ENCODE measurements at regions not wholly inside any gene's neighbourhood (a gene's known extent, or its start where the extent isn't known, plus 50 kb on each side); places are given as distances from the start of the nearest gene placed in this dataset.

DNA sequence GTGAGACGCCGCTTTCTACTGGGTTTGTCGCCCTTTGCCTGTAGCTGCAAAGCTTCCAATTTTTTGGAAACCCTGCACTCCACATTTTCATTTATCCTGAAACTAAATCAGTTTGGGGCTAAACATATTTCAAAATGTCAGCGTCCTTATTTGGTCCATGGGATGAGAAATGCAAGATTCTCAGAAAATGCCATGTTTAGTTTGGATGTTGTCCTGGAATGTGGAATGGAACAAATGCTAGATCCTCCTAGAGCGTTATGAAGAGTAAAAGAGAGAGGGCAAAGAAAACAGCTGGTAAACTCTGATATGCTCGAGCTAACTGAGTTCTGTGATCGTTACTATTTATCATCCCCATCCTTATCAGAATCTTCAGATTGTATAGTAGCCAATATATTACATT, 236.9 kb downstream of the KLF6 start:
- DNase-seq (ENCODE audit: low read depth in 1 of 2, low spot score in 1 of 2): no peak

DNA sequence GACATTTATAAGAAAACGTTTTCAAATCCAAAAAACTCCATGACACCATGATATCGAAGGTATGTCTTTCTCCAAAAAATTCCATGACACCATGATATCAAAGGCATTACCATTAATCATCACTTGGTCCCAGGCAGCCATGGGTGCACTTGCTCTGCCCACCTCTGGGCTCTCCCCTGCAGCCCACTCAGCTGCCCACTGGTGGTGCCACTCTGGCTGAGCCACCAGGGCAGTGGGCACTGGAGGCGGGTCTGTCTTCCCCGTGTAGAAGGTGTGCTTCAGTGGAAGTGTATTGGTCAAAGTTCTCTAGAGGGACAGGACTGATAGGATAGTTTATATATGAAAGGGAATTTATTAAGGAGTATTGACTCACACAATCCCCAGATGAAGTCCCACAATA, 240.4 kb downstream of the KLF6 start:
- DNase-seq (ENCODE audit: low read depth in 1 of 2, low spot score in 1 of 2): no peak

DNA sequence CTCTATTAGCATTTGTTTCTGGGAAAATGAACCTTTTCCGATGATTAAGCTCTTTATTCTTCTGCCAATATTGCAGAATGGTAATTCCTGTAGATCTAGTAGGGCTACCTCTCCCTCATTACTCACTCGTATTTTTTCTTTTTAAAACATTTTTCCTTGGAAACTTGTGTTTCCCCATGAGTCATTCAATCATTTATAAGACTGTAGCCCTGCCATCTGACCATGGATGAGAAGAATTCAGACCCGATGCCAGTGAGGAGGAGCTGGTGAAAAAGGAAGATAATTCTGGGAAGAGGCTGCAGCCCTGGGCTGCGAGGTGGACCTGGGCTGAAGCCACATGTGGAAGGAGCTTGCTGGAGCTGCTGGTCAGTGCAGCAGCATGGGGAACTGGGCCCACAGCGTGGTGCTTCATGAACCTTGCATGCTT, 242.8 kb downstream of the KLF6 start:
- DNase-seq (ENCODE audit: low read depth in 1 of 2, low spot score in 1 of 2): no peak

DNA sequence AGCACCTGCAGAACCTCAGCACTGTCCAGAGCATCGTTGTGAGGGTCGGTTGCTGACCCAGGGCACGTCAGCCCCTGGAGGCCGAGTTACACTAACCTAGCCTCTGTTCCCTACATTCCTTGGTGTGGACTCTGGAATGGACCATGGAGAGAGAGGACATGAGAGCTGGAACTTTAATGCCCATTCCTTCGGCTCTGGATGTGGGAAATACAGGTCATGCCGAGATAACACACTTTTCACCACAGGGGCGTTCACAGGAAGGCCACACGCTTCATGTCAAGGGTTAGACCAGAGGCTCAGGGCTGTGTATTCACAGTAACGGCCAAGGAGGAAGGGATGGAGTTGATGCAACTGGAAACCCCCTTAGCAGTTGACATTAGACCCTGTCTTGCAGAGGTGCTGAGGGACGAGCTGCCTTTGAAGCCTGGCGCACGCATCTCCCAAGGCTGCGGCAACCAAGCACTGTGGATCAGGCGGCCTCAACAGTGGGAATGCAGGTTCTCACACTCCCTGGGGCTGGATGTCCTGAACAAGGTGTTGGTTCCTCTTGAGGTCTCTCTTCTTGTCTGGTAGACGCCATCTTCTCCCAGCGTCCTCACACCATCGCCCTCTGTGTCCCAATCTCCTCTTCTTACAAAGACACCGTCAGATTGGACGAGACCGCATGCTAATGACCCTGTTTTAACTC, 245.2 kb downstream of the KLF6 start:
- DNase-seq (ENCODE audit: low read depth in 1 of 2, low spot score in 1 of 2): no peak

DNA sequence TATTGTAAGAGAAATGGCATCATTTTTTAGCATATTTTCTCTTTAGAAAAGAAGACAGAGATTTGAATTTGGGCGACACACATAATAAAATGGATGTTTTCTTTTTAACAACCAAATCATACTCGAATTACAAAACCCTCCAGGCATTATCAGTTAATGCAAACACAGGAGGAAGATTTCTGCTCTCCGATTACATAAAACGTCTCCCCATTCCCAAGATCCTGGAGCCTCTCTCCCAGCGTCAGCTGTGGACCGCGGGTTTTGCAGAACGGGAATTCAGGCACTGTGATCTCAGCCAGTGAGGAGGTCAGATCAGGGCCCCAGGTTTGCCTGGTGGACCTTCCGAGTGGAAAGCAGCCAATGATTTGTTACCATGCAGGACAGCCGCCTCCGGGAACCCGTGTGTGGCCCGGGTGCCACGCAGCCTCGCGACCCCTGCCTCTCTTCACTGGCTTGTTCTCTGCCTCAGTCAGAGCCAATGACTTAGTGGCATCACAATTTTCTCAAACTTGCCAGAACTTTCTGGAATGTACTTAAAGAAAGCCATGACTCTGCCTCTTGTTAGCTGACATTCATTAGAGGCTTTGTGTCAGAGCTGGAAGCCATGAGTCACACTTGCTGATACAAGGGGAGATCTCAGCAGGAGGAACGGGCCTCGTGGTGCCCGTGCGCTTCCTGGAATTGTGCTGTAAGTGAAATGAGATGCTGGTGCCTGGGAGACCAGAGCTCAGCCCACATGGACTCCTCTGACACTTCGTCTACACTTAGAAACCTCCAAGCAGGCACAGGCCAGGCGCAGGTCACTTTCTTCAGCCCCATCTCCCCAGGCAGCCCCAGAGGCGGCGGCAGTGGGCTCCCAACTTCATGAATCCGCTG, 246.1 kb downstream of the KLF6 start:
- DNase-seq (ENCODE audit: low read depth in 1 of 2, low spot score in 1 of 2): no peak

DNA sequence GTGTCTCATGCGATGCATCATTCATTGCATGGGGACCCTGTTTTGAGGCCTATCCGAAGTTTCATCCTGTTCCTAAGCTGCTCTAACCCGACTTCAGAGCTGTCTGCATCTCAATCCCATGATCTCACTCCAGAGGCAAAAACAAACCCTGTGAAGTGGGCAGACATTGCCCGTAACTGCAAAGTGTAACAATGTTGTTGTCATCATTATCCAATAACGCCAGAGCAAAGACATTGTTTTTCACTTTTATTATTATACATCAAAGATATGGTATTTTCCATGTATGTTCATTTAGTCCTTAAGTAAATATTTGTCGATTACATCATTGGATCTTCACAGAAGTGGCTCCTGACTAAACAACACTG, 246.7 kb downstream of the KLF6 start:
- no peak for DNase-seq (ENCODE audit: low read depth in 1 of 2, low spot score in 1 of 2)

DNA sequence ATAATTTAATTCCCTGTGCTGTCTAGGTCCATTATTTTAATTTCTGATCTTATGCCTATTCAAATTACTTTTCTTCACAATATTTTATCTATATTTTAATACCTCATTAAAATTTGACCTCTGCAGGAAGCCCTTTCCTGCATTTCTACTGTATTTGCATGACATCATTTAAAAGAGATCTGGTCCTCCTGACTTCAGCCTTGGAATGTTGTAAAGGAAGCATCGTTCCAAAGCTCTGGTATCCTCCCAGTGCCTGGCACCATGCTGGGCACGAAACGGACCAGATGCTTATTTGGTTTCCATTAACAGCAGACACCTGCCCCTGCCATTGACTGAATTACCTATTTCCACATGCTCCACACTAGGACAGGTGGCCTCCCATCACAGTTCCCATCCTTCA, 247.5 kb downstream of the KLF6 start:
- DNase-seq (ENCODE audit: low read depth in 1 of 2, low spot score in 1 of 2): no peak

DNA sequence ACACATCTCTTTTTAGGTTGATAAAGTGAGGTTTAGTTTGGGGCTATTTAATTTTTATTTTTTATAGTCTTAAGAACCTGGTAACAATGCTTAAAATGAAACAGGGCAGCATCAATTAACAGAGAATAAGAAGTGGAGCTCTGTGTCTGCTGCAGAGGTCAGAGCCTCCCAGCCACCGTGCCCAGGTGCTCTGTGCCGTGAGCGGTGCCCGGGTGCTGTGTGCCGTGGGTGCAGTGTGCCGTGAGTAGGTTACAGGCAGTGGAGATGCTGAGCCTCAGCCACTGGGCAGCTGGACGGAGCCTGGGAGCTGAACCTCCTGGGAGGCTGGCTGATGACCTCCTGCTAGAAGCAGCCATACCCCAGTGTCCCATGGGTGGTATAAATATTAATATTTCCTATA, 250.0 kb downstream of the KLF6 start:
- no peak for DNase-seq (ENCODE audit: low read depth in 1 of 2, low spot score in 1 of 2)

DNA sequence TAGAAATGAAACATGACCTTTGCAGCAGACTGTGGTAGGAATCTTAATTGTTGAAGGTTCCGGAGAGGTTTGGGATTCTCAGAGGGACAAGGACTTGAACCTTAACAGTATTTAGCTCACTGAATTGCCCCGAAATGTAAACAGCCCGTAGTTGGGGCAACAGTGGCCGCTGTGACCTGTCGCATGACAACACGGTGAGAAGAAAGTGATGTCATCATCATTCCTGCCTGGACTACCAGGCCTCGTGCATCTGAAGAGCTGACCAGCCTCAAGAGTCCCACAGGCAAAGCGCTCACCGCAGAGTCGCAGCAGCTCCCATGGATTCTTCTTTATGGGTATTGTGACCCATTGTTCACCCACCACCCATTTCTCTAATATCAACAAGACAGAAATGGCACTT, 250.6 kb downstream of the KLF6 start:
- no peak for DNase-seq (ENCODE audit: low read depth in 1 of 2, low spot score in 1 of 2)

DNA sequence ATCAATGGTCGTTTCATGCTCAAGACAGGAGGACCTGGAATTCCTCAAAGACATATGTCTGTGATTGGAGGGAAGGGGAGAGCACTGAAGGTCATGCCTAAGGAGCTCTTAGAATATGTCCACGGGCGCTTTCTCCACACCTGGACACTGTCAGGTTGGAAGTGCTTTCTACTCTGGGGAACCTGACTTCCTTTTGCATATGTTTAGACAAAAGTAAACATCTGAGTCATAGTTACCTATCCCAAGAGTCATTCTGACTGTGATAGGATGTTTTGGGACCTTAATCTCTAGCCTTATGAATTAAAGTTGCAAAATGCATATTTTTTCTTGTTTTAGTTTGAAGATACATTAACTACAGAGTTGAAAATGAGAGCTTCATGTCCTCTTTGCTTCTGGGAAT, 251.7 kb downstream of the KLF6 start:
- DNase-seq (ENCODE audit: low read depth in 1 of 2, low spot score in 1 of 2): no peak

DNA sequence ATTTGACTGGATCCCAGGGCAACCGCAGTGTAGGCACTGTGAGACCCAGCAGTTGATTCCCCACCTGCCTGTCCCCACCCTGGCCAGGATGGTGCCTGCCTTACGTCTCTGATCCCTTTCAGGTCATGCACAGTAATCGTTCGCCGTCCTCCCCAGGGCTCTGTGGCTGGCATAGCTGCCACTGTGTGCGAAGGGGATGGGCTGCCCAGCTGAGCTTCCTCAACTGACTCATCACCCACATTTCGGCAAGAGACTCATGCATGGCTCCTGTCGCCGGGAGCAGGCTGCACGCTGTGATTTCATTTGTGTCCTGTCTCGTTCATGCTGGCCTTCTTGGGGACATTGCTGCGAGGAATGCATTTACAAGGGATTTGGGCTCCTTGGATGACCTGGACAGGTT, 252.4 kb downstream of the KLF6 start:
- no peak for DNase-seq (ENCODE audit: low read depth in 1 of 2, low spot score in 1 of 2)

DNA sequence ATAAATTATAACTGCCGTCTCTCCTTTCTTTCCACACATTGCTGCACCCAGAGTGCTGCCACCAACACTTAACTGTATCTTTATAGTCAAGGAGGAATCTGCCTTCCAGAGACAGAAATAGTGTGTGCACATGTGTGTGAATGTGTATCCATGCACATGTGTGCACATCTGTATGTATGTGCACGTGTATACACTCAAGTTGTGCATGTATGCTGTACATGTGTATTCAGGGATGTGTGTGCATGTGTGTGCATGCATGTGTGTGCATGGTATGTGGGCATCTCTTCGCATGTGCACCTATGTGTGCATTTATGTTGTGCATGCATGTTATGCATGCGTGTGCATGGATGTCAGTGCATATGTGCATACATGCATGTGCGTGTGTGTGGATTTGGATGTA, 253.3 kb downstream of the KLF6 start:
- DNase-seq (ENCODE audit: low read depth in 1 of 2, low spot score in 1 of 2): no peak

DNA sequence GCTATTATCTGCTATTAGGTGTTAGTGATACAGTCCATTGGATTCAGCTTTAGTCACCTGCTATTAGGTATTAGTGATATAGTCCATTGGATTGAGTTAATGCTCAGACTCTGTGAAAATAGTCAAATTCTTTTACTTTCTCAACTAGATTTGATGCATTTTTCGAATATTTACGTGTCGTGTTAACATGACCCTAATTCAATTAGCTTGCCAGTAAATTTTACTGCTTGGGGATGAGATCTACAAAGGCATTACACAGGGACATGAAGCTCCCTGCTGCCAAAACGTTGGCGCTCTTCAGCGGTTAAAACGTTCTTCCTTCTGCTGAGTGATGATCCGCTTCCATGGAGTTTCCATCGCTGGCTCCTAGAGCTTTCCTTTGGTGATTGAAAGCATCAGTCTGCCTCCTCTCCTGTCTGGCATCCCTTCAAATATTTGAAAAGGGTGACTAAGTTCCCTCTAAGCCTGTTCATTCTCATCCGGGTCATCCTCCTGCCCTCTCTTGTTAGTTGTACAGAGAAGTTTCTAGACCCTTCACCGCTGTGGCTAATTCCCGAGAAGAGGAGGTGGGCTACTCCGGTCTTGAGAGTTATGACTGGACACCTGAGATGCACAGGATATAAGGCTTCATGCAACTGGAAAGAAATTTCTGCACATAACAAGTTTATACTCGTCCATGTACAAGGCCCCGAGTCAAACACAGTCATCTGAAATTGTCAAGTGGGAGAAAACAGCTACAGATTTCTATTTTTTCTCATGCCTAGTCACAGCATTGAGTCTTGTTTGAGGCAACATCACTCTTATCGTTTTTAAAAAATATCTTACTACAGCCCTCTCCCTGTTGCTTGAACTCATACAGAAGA, 254.0 kb downstream of the KLF6 start:
- DNase-seq (ENCODE audit: low read depth in 1 of 2, low spot score in 1 of 2): no peak

DNA sequence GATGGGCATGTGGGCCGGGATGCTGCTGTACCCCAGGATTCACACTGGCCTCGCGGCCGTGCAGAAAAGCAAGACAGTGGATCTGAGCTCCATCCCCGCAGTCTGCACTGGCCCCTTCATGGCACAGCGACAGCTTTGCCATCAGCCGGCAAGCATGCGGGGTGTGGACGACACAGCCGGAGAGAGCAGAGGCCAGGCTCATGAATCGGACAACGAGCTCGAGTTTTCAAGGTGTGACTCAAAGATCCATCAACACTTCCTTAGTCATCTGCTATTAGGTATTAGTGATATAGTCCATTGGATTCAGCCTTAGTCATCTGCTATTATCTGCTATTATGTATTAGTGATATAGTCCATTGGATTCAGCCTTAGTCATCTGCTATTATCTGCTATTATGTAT, 254.7 kb downstream of the KLF6 start:
- DNase-seq (ENCODE audit: low read depth in 1 of 2, low spot score in 1 of 2): no peak

DNA sequence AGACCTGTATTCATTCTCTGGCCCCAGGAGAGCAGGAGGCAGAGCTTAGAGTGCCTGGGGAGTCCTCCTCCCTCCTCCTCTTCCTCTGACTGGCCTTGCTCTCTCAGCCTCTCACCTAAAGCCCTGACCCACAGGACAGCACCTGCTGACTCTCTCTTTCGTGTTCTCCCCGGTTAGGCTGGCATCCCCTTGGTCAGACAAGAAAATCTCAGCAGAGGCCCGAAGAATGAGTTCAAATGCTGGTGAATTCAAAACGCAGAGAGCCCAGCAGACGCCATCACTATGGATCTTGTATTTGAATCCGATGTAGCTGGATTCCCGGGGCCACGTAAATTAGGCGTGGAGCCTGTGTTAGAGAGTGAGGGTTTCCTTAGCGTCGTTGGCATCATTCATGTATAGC, 255.3 kb downstream of the KLF6 start:
- DNase-seq (ENCODE audit: low read depth in 1 of 2, low spot score in 1 of 2): no peak

DNA sequence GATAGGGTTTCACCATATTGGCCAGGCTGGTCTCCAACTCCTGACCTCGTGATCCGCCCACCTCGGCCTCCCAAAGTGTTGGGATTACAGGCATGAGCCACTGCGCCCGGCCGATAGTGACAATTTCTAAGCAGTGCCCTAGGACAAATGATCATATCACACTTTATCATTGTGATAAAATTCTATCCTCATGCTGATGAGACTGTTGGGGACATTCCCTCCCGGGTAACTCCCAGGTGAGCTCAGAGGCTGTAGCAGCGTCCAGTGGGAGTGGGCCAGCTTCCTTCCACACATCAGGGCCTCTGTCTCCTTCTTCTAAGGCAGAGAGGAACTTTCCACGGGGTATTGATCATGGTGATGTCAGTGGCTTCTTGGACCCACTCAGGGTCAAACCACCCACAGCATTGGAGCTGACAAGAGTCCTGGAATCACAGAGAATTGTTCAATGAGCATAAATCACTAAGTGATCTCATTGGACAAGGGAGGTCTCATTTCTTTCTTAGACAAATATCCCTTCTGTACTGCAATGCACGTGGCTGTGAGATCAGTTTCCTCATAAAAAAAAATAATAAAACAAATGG, 256.1 kb downstream of the KLF6 start:
- DNase-seq (ENCODE audit: low read depth in 1 of 2, low spot score in 1 of 2): no peak

DNA sequence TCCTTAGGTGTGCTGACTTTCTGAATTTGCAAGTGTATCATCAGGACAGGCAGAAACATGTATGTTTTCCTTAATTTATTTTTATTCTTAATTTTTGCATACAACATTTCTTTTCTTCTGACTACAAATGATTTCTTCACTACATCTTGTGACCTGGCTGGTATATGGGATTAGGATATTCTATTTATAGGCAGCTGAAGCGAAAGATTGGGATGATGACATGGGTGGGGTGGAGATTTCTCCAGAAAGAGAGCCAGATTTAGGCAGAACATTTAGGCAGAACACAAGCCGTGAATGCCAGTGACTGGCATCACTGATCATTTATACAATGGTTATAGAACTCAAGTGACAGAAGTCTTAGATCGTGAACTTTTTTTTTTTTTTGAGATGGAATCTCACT, 256.7 kb downstream of the KLF6 start:
- no peak for DNase-seq (ENCODE audit: low read depth in 1 of 2, low spot score in 1 of 2)

DNA sequence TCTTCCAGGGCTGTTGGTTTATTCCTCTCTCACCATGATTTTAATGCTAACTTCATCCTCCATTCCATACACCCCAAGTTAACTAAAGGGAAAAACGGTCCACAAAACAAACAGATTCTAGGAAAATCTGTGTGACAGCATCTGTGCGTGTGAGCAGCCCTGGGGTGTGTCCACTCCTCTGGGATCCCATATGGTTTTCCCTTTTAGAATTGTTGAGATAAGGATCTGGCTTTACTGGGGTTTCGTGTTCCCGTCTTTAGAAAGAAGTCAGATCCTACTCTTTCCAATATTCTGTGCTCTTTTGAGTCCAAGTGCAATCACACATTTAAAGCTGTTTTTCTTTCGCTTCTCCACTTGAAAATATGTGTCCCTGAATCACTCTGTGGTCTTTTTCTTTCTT, 257.1 kb downstream of the KLF6 start:
- no peak for DNase-seq (ENCODE audit: low read depth in 1 of 2, low spot score in 1 of 2)

DNA sequence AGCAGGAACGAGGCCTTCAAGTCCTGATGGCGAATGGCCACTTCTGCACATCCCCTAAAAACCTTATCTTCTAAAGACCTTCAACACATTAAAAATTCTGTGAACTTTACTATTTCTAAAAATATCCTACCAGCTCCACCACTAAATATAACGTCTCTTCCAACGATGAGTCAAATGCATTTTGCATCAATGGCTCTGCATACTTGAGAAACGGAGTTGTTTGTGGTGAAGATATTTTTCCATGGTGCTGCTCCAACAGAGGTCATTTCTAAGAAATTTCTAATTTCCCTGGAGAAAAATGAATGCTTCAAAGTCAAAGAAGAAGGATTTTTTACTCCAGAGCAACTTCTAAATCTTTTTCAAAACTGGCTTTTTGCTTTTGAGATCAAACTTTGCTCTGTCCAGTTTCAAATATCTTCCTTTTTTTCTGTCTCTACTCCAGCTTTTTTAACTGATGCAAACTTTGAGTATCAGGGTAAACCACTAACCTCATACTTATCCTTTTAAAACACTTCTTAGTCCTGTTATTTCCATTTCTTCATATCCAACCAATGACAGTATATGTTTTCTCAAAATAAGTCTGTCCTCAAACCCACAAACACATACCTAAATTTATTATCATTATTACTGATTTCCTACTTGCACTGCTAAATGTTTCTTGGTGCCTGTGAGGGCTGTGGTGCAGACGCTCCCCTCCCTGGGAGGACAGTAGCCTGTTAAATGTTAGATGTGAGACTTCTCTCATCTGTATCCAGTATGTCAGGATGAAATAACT, 258.1 kb downstream of the KLF6 start:
- DNase-seq (ENCODE audit: low read depth in 1 of 2, low spot score in 1 of 2): no peak

DNA sequence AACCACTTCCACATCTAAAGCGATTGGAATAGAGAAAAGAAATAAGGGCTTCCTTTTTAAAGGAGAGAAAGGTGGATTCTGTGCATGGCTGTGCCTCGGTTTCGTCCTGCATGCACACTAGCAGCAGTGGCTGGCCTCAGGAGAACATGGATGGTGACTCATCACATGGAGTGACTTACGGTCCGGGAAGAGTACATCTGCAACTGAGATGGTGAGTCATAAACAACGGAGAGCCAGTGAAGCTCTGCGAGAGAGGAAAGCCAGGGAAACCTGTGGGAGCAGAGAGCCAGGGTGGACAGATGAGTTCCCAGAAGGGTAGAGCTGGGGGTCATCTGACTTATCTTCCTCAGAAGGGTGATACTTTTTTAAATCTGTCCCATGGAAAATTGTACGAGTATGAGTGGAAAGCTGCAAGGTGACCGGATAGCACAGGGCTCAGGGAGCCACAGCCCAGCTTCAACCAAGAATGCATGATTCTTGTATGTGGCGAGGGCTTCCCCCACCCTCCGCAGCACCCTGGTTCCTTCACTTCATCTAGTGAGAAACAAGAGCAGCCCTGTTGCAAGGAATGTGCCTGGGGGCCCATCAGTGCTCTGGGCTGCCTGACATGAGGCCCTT, 259.1 kb downstream of the KLF6 start:
- DNase-seq (ENCODE audit: low read depth in 1 of 2, low spot score in 1 of 2): no peak
